HG03159 (cell line): ENCODE measurements at regions not wholly inside any gene's neighbourhood (a gene's known extent, or its start where the extent isn't known, plus 50 kb on each side); places are given as distances from the start of the nearest gene placed in this dataset.

Experiments
- ATAC-seq: cut with Tn5 transposase; IDR thresholded peaks from one replicate; pipeline ENCODE4 v1.9.1; 2021; ENCODE audit warnings: mild to moderate bottlenecking, moderate library complexity; ENCODE audit not compliant: unreplicated experiment

DNA sequence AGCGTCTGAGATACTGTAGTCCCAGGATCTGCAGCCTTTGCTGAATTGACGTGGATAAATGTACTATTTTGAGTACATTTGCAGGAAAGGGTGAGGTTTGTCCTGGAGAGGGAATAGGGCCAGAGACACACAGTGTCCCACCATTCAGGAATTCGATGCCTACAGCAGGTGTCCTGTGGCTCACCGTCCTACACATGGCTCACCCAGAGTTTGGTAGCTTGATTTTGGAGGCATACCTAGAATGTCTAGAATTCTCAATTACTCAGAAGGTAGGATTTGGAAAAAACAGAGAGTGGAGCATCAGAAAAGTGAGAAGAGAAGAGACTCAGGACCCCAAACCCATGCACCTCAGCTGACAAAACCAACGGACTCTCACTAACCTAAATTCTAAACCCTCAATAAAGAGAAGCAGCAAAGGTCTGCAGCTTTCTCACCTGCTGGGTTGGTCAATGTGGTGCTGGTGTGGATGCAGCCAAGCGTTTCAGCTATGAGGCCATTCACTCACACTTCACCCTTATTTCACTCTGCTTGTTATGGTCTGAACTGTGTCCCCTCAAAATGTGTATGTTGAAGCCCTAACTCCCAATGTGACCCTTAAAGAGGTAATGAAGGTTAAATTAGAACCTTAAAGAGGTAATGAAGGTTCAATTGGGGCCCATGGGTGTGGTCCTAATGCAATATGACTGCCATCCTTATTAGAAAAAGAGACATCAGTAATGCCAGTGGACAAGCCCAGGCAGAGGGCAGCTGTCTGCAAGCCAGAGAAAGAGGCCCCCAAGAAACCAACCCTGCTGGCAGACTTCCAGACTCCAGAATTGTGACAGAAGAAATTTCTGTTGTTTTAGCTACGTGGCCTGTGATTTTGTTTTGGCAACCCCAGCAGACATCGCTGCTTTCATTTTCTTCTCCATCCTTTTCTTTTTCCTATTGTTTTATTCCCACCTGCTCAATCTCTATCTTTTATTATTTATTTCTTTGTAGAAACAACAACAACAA lies 187.8 kb downstream of the SNX19 start:
- no peak for ATAC-seq

DNA sequence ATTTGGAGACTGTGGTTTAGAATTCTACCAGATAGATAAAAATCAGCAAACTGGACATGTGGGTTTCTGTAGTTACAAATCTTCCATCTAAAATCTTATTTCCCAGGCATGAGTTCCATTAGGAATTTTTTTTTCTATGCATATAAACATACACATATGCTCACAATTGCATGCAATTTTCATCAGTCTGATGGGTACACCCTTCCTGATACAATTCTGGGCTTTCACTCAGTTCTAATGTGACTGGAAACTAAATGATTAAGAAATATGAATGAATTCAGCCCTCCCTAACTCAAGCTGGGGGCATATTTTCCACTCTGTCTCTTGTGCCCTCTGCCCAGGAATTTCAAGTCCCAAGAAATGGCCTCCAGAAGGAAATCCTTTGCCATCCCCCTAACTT lies 187.1 kb downstream of the SNX19 start:
- no peak for ATAC-seq

DNA sequence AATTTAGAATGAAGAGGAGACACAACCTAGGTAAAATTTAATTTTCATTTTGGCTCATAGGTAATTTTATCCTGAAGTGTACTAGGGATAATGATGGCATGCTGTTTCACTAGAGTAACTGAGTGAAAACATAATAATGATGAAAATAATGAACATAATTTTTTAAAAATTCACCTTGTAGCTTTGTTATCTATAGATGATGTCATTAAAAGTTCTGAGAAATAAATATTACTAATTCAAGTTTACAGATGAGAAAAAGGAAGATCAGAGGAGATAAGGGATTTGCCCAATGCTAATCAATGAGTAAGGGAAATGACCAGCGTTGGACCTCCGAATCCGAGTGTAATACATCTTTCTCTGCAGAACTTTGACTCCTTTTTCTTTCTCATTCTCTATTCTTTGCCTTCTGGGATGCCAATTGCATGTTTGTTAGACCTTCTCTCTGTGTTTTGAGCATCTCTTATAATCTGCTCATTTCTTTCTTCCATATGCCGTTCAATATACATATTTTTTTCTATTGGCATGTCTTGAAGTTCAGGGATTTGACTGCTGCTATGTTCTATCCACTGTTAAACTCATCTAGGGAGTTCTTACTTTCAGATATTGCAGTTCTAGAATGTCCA lies 186.5 kb downstream of the SNX19 start:
- no peak for ATAC-seq

GRCh38 chr11:130731401-130731800 lies 184.9 kb downstream of the SNX19 start:
- ATAC-seq = no peak

GRCh38 chr11:130732476-130732875 lies 183.8 kb downstream of the SNX19 start:
- ATAC-seq = no peak

DNA sequence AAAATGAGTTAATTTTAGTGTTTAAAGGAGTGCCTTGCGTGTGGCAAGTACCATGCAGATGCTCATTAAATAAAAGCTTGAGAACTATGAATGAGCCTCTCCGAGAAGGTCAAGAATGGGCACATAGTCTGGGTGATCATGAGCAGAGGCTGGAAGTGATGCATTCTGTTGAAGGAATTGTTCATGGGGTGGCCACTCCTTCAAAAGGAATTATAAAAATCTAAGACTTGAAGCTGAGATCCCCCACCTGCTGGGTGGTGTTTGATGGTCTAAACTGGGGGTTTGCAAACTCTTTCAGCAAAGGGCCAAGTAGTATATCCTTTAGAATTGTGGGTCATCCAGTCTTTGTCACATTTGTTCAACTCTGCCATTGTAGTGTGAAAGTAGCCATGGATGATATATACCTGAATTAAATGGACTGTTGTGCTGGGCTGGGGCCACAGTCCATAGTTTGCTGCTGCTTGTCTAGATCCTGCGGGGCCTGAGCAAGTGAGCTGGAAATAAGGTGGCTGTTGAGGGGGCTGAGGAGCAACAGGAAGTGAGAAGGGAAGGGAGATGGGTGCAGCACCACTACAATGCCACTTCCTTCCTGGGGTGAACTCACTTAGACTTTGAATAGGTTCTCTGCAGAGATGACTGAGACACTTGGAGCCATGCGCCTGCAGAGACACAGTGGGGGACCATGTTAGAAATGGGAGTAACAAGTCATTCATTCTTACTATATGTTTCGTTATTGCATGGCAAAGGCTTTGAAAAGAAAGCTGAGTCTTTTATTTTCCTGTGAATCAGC lies 179.0 kb downstream of the SNX19 start:
- no peak for ATAC-seq

DNA sequence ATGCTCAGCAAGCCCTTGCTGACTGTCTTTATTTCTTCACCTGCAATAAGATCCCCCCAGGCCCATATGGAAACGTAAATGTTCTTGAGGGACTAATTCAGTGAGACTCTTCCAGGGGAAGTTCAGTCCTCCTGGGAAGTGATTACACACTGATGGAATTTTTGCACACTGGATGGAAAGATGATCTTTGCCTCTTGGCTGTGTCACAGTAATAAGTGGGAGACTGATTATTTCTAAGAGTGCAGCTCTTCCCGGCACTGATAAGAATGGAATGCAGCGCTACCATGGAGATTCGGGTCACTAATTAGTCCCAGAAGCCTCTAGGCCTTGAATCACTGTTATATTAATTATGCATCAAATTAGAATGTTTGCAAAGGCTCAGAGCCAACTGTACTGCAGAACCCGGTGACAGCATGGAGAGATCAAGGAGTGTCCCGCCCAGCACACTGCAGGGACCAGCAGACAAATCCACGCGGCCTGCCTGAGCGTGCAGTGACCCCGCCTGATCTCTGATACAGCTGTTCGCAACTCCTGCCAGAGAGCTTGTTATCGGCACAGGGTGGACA lies 178.3 kb downstream of the SNX19 start:
- ATAC-seq = no peak

DNA sequence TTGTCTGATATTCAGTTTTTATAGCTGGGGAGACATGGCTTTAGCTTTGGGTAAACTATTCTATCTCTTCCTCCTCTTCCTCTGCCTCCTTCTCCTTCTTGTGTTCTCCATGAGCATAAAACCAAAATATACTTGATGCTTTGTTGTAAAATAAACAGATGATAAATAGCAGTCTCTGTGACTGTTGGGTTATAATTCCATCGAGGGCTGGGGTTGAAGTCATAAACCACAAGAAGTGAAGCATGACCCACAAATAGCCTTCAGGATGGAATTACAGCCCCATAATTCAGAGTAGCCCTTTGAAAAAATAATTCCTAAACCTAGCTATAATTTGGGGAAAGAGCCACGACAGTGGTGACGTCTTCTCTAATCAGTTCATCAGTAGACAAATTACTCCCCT lies 177.7 kb downstream of the SNX19 start:
- ATAC-seq = no peak

GRCh38 chr11:130740819-130741218 lies 175.5 kb downstream of the SNX19 start:
- ATAC-seq = no peak

DNA sequence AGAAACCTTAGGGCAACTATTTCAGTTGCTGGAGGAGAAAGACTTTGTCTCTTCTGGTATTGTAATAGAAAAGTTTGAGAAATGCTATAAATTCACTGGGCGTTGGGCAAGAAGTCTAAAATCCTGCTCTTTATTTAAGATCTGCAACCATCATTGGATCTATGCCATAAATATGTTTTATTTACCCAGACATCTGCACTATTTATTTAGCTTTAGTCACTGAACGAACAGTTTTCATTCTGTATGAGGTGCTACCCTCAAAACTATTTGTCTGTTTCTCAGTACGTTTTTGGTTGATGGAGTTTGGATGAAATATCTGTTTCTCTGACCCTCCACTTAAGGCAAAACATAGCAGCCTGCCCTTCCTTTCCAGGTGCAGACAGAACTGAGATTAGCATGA lies 171.5 kb downstream of the SNX19 start:
- ATAC-seq = no peak

GRCh38 chr11:130749216-130749615 lies 167.1 kb downstream of the SNX19 start:
- ATAC-seq = no peak

DNA sequence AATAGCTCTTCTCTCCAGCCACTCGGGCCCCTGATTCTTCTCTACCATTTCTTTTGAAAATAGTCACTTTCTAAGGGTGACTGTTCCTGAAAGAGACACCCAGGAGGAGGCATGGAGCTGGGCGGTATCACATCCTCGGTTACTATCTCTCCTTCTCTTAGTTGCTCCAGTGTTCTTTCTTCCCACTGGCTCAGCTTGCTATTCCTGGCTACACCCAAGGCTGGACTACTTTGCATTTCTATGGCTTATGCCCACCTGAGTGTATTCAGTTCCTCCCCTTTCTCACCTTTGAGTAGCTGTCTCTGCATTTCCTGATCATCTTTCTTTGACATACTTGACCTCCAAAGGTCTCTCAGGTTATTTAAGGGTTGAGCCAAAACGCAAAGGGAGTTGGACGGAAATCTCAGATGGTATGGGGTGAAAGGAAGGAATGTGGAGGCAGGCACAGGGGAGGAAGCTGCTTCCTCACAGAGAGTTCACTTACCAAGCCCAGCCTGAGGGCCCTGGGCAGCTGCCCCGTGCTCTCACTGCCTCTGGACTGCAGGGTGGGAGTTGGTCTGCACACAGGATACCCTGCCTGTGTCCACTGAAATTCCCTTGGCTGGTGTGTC lies 155.7 kb downstream of the SNX19 start:
- no peak for ATAC-seq

- ATAC-seq = no peak
Observed at GRCh38 chr11:130761560-130762220, 154.6 kb downstream of the SNX19 start.

DNA sequence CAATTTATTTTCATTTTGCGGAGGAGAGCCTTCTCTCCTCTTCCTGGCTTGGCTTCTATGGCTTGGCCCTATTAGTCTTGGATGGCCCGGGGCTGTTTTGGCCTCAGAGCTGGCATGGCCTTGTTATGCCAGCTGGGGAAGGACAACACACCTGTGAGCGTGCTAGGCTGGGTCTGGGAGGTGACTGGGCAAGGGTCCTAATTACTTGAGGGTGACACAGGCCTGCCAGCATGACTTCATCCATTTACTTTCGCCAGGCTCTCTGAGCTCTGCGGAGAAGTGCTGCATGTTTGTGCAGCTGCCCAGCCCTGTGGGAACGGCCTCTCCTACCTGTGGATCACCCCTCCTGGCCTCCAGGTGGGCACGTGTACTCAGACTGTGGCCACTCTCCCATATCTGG lies 153.6 kb downstream of the SNX19 start:
- ATAC-seq = no peak

GRCh38 chr11:130763087-130763980 lies 152.9 kb downstream of the SNX19 start:
- ATAC-seq = no peak

DNA sequence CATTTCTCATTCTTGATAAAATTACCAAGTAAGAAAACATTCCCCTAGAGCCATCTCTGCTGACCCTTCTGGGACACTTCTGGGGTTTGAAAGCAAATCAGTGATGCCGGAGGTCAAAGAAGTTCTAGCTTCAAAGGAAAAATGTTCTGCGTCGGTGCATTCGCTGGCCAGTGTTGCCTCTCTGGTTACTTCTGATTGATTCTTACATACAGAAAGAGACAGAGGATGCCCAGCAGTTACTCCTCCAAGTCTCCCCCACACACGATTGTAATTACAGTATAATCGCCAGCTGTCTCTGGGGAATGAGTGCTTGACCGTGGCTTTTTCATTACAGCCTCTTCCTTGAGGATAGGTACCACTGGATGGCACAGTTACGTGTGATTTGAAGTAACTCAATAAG lies 150.9 kb downstream of the SNX19 start:
- ATAC-seq = no peak

DNA sequence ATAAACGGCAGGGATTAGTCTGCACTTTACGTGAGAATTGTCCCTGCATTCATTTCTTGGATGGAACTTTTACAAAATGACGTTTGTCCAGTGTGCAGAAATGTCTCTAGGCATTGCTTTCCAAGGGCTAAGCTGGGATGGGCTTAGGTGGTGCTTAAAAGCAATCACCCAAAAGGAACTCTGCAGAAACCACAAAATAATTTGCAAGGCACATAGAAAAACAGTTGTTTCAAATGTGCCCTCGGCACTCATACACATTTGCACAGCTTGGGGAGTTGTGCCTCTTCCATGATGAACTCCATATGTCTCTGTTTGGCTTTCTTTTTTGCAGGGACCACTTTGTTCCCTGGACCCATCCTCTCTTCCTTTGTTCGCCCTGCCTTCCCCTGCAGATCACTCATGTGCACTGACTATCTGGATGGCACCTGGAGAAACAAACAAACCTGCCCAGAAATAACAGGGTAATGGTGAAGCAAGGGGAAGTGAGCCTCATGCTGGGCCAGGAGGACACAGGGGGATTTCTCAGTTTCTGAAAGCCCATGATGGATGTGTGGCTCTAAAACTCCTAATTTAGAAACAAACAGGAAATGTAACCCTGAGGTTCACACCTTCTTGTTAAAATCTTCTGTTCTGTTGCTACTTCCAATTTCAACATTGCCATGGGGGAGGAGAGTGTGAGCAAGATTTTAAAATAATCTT lies 150.2 kb downstream of the SNX19 start:
- ATAC-seq = peak; percentile 81
